ENCODE measurements at regions not wholly inside any gene's neighbourhood (a gene's known extent, or its start where the extent isn't known, plus 50 kb on each side); places are given as distances from the start of the nearest gene placed in this dataset.

DNA sequence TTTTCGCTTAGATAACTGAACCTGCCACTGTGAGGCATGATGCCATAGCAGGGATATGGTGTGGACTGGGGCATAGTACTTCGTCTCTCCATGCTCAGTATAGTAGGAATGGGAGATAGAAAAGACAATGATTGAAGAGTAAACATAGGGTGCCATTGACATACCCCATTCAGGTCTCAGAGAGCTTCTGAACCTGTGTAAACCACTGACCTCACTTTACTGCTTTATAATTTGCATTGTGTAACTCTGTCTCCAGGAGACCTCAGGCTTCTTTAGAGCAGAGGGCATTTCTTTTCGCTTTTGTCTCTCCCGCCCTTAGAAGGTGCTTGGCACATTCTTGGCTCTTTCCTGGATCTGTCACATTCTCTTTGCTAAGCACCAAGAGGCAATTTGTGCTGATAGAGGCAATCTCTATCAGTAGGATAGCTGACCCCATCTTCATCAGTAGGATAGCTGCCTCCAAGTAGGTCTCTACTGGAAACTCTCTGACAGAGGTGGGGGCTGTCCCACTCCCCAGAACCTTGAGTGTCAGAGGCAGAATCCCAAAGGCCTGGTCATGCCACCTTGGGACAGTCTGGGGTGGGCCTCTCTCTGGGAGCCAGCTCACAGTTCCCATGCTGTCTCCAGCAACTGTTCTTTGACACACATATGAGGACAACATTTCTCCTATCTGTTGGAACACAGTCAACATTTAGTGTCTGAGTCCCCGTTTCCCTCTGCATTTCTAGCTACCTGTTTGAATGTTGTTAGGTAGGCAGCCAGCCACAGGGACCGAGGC, 181.9 kb downstream of the UTP18 start:
- TF ChIP-seq CTCF (IDR thresholded peaks at IDR 0.05) (no peak), EP300 (IDR thresholded peaks at IDR 0.05) (no peak)
